Muscle layer of duodenum (tissue), 2 donors: ENCODE measurements at regions not wholly inside any gene's neighbourhood (a gene's known extent, or its start where the extent isn't known, plus 50 kb on each side); places are given as distances from the start of the nearest gene placed in this dataset.

ENCODE experiments used
- H3K27ac ChIP-seq: one replicate; pipeline ENCODE4 v1.7.0; 2013; ENCODE audit warnings: mild to moderate bottlenecking, low read length
- H3K27me3 ChIP-seq: one replicate; pipeline ENCODE4 v1.7.0; 2013; ENCODE audit warnings: low read depth, mild to moderate bottlenecking, control low read depth, low read length
- H3K36me3 ChIP-seq, 2 donors: one replicate each; pipeline ENCODE4 v1.7.0; 2013; ENCODE audit warnings: low read length in 2 of 2, control low read depth in 1 of 2, mild to moderate bottlenecking in 1 of 2; ENCODE audit not compliant: insufficient read depth in 2 of 2, control insufficient read depth in 1 of 2
- H3K4me1 ChIP-seq, 2 donors: one replicate each; pipeline ENCODE4 v1.7.0; 2013; ENCODE audit warnings: low read length in 2 of 2, mild to moderate bottlenecking in 2 of 2, control low read depth in 1 of 2, moderate library complexity in 1 of 2; ENCODE audit not compliant: insufficient read depth in 2 of 2, control insufficient read depth in 1 of 2
- H3K4me3 ChIP-seq, 2 donors: one replicate each; pipeline ENCODE4 v1.7.0; 2013; ENCODE audit warnings: low read length in 2 of 2, low read depth in 1 of 2, mild to moderate bottlenecking in 1 of 2
- H3K9me3 ChIP-seq, 2 donors: one replicate each; pipeline ENCODE4 v1.7.0; 2013; ENCODE audit warnings: low read length in 2 of 2, control low read depth in 1 of 2, mild to moderate bottlenecking in 1 of 2; ENCODE audit not compliant: control insufficient read depth in 1 of 2
- donor health status: healthy.

GRCh38 chr22:27487600-27488452 is 313.7 kb downstream of the MN1 start:
- no peak overlapping the region for H3K4me3 ChIP-seq
- peaks cover 0 to 5% of the 10 kb centered on the region in 2 donors for H3K4me1 ChIP-seq
- H3K27me3 ChIP-seq: no peaks in the 10 kb centered on the region
- H3K27ac ChIP-seq: no peak overlapping the region
- no peaks in the 10 kb centered on the region for H3K9me3 ChIP-seq
- H3K36me3 ChIP-seq: no peaks in the 10 kb centered on the region

GRCh38 chr22:27488456-27489177 is 312.9 kb downstream of the MN1 start:
- Histone ChIP-seq H3K4me3 (no peak overlapping the region), H3K9me3 (no peaks in the 10 kb centered on the region), H3K27me3 (no peaks in the 10 kb centered on the region), H3K36me3 (no peaks in the 10 kb centered on the region), H3K27ac (no peak overlapping the region), H3K4me1 (peaks cover 0 to 5% of the 10 kb centered on the region in 2 donors)

GRCh38 chr22:27489178-27489675 is 312.3 kb downstream of the MN1 start:
- no peaks in the 10 kb centered on the region for H3K36me3 ChIP-seq
- no peak overlapping the region for H3K27ac ChIP-seq
- no peaks in the 10 kb centered on the region for H3K9me3 ChIP-seq
- no peak overlapping the region for H3K4me3 ChIP-seq
- peaks cover 0 to 5% of the 10 kb centered on the region in 2 donors for H3K4me1 ChIP-seq
- H3K27me3 ChIP-seq: no peaks in the 10 kb centered on the region

GRCh38 chr22:27490080-27490479 is 311.5 kb downstream of the MN1 start:
- Histone ChIP-seq H3K27me3 (no peaks in the 10 kb centered on the region), H3K27ac (no peak overlapping the region), H3K4me1 (peaks cover 0 to 5% of the 10 kb centered on the region in 2 donors), H3K36me3 (no peaks in the 10 kb centered on the region), H3K4me3 (no peak overlapping the region), H3K9me3 (no peaks in the 10 kb centered on the region)

GRCh38 chr22:27491888-27492287 is 309.7 kb downstream of the MN1 start:
- no peaks in the 10 kb centered on the region for H3K27me3 ChIP-seq
- no peaks in the 10 kb centered on the region for H3K9me3 ChIP-seq
- no peak overlapping the region for H3K27ac ChIP-seq
- no peaks in the 10 kb centered on the region for H3K36me3 ChIP-seq
- no peak overlapping the region for H3K4me3 ChIP-seq
- H3K4me1 ChIP-seq: peaks cover 0 to 5% of the 10 kb centered on the region in 2 donors

GRCh38 chr22:27492566-27493201 is 308.9 kb downstream of the MN1 start:
- Histone ChIP-seq H3K27ac (no peak overlapping the region), H3K27me3 (no peaks in the 10 kb centered on the region), H3K36me3 (no peaks in the 10 kb centered on the region), H3K4me1 (peaks cover 0 to 5% of the 10 kb centered on the region in 2 donors), H3K4me3 (no peak overlapping the region), H3K9me3 (no peaks in the 10 kb centered on the region)

GRCh38 chr22:27493796-27494195 is 307.8 kb downstream of the MN1 start:
- Histone ChIP-seq H3K9me3 (no peaks in the 10 kb centered on the region), H3K27me3 (no peaks in the 10 kb centered on the region), H3K27ac (no peak overlapping the region), H3K4me1 (peaks cover 0 to 1% of the 10 kb centered on the region in 2 donors), H3K36me3 (no peaks in the 10 kb centered on the region), H3K4me3 (no peak overlapping the region)

GRCh38 chr22:27494785-27495184 is 306.8 kb downstream of the MN1 start:
- no peak overlapping the region for H3K27ac ChIP-seq
- H3K4me3 ChIP-seq: no peak overlapping the region
- no peaks in the 10 kb centered on the region for H3K27me3 ChIP-seq
- H3K9me3 ChIP-seq: no peaks in the 10 kb centered on the region
- H3K36me3 ChIP-seq: no peaks in the 10 kb centered on the region
- no peaks in the 10 kb centered on the region for H3K4me1 ChIP-seq

- no peak overlapping the region for H3K27ac ChIP-seq
- H3K36me3 ChIP-seq: no peaks in the 10 kb centered on the region
- no peaks in the 10 kb centered on the region for H3K27me3 ChIP-seq
- H3K4me3 ChIP-seq: no peak overlapping the region
- no peaks in the 10 kb centered on the region for H3K9me3 ChIP-seq
- H3K4me1 ChIP-seq: no peaks in the 10 kb centered on the region
These were observed 306.2 kb downstream of the MN1 start for GRCh38 chr22:27495325-27495724.

- H3K9me3 ChIP-seq: no peaks in the 10 kb centered on the region
- no peaks in the 10 kb centered on the region for H3K27me3 ChIP-seq
- H3K36me3 ChIP-seq: no peaks in the 10 kb centered on the region
- no peak overlapping the region for H3K27ac ChIP-seq
- H3K4me3 ChIP-seq: no peak overlapping the region
- no peaks in the 10 kb centered on the region for H3K4me1 ChIP-seq
These were observed 302.4 kb downstream of the MN1 start for GRCh38 chr22:27499121-27499520.
